SU-DHL-6 (cell line): ENCODE measurements at regions not wholly inside any gene's neighbourhood (a gene's known extent, or its start where the extent isn't known, plus 50 kb on each side); places are given as distances from the start of the nearest gene placed in this dataset.

Source experiments
- H2AFZ ChIP-seq: fragments of 200-600 bp; sonication (generic); 2 replicates; pipeline ENCODE4 v1.6.1; 2014; ENCODE audit warnings: low read depth, mild to moderate bottlenecking, moderate library complexity, mixed read lengths, antibody characterized with exemption, low read length; ENCODE audit not compliant: severe bottlenecking
- H3F3A ChIP-seq: fragments of 200-600 bp; shearing (Covaris generic); 2 replicates; pipeline ENCODE4 v1.6.0; 2016; ENCODE audit warnings: antibody characterized with exemption, mild to moderate bottlenecking; ENCODE audit not compliant: insufficient read depth
- H3K27ac ChIP-seq: fragments of 200-600 bp; sonication (generic); 2 replicates; pipeline ENCODE4 v1.5.1; 2016; ENCODE audit warnings: low read depth, mild to moderate bottlenecking, low read length, moderate library complexity, mixed read lengths
- H3K27me3 ChIP-seq: fragments of 200-600 bp; sonication (generic), shearing (Covaris generic); 2 replicates; pipeline ENCODE4 v1.6.0; 2014; ENCODE audit warnings: mild to moderate bottlenecking, low read length
- H3K36me3 ChIP-seq: fragments of 200-600 bp; sonication (generic); 2 replicates; pipeline ENCODE4 v1.6.1; 2014; ENCODE audit warnings: mild to moderate bottlenecking, low read length, mixed read lengths
- H3K4me2 ChIP-seq: fragments of 300-600, 200-600 bp; shearing (Covaris generic), sonication (generic); 2 replicates; pipeline ENCODE4 v1.6.0; 2014; ENCODE audit warnings: low read length, low read depth, mild to moderate bottlenecking; ENCODE audit not compliant: poor library complexity, severe bottlenecking
- H3K4me3 ChIP-seq: fragments of 200-600 bp; sonication (generic); 2 replicates; pipeline ENCODE4 v1.5.1; 2014; ENCODE audit warnings: antibody characterized with exemption, low read length, mild to moderate bottlenecking, mixed read lengths; ENCODE audit not compliant: insufficient read depth, poor library complexity, severe bottlenecking
- H3K79me2 ChIP-seq: fragments of 200-600 bp; sonication (generic); 2 replicates; pipeline ENCODE4 v1.6.1; 2014; ENCODE audit warnings: mild to moderate bottlenecking, low read length, moderate library complexity; ENCODE audit not compliant: insufficient read depth
- H3K9ac ChIP-seq: fragments of 200-600 bp; sonication (generic); 2 replicates; pipeline ENCODE4 v1.7.0; 2014; ENCODE audit warnings: mild to moderate bottlenecking, low read length
- H3K9me2 ChIP-seq: fragments of 200-600 bp; sonication (generic); replicated peaks from 2 replicates; pipeline ENCODE4 v1.6.1; 2014; ENCODE audit warnings: low read length; ENCODE audit not compliant: insufficient read depth
- H3K9me3 ChIP-seq: fragments of 200-600 bp; sonication (generic); 2 replicates; pipeline ENCODE4 v1.6.1; 2014; ENCODE audit warnings: low read length, mixed read lengths; ENCODE audit not compliant: insufficient read depth
- H4K20me1 ChIP-seq: fragments of 200-600 bp; sonication (generic); 2 replicates; pipeline ENCODE4 v1.6.1; 2014; ENCODE audit warnings: low read depth, mild to moderate bottlenecking, antibody characterized with exemption, low read length, moderate library complexity, mixed read lengths
- CTCF ChIP-seq: fragments of 200-600 bp; sonication (generic); IDR thresholded peaks from one replicate; pipeline ENCODE4 v1.5.1; 2017; ENCODE audit warnings: antibody characterized with exemption, mild to moderate bottlenecking, low read length, moderate library complexity; ENCODE audit not compliant: insufficient read depth, poor library complexity, severe bottlenecking
- EZH2phosphoT487 ChIP-seq: fragments of 200-600 bp; sonication (generic), shearing (Covaris generic); conservative IDR thresholded peaks from 2 replicates; pipeline ENCODE4 v1.6.1; 2018; ENCODE audit warnings: mild to moderate bottlenecking, antibody characterized with exemption, low read length, moderate library complexity, mixed read lengths

DNA sequence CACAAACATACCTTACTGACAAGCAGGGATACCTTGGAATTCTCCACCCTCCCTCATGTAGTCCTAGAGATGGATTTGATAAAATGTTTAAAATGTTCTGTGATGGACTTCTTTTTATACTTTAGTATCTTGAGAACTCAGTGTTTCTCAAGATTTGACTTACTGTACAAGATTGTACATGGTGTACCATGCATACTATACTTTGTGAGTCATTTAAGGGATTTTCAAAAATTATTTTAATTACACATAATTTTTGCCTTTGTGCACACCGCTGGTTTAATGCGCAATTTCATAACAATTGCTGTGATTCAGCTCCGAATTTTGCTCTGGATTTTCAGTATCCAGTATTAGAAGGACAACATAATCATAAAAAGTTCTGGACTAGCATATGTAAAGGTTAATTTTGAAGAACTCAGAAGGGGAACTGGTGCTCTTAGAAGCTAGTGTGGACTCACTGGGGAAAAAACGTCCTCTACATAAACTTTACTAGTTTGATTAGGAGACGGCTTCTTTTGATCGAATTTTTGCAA, 78.6 kb upstream of the ACSL3 start:
- Histone ChIP-seq H3K4me3 (no peak overlapping the region), H3K36me3 (no peaks in the 10 kb centered on the region), H3K27ac (no peak overlapping the region), H3K4me2 (no peak overlapping the region), H3K27me3 (no peaks in the 10 kb centered on the region), H3K9ac (no peak overlapping the region), H4K20me1 (no peaks in the 10 kb centered on the region), H3K9me2 (no peaks in the 10 kb centered on the region), H3K79me2 (no peaks in the 10 kb centered on the region), H2AFZ (no peak overlapping the region), H3F3A (no peaks in the 10 kb centered on the region), H3K9me3 (no peaks in the 10 kb centered on the region)
- no peak for TF ChIP-seq CTCF
- no peak for TF ChIP-seq EZH2phosphoT487

DNA sequence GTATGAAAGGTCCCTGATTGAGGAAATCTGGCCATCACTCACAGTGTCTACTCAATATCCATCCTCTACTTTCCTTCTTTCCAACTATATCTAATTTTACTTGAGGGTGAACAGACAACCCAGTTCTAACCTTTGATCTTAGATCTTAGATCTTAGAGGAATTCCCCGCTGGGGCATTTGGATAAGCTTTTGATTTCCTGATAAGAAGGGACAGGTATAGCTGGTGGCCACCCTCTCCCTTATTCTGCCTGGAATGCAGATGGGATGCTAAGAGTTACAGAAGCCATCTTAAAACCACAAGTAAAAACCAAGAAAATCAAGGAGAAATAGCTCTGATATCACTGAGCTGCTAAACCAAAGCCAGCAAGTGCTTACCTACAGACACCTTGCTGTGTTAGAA, 77.2 kb upstream of the ACSL3 start:
- TF ChIP-seq EZH2phosphoT487: no peak
- no peak for TF ChIP-seq CTCF
- H3K79me2 ChIP-seq: no peaks in the 10 kb centered on the region
- H3K9me3 ChIP-seq: no peaks in the 10 kb centered on the region
- no peaks in the 10 kb centered on the region for H4K20me1 ChIP-seq
- H3K27ac ChIP-seq: no peak overlapping the region
- H2AFZ ChIP-seq: no peak overlapping the region
- no peak overlapping the region for H3K9ac ChIP-seq
- no peaks in the 10 kb centered on the region for H3K36me3 ChIP-seq
- H3K4me3 ChIP-seq: no peak overlapping the region
- H3K27me3 ChIP-seq: no peaks in the 10 kb centered on the region
- H3K9me2 ChIP-seq: no peaks in the 10 kb centered on the region
- no peaks in the 10 kb centered on the region for H3F3A ChIP-seq
- no peak overlapping the region for H3K4me2 ChIP-seq

- Histone ChIP-seq H3K27ac (no peak overlapping the region), H3F3A (no peaks in the 10 kb centered on the region), H3K9me2 (no peaks in the 10 kb centered on the region), H3K27me3 (no peaks in the 10 kb centered on the region), H2AFZ (no peak overlapping the region), H3K79me2 (no peaks in the 10 kb centered on the region), H3K4me2 (no peak overlapping the region), H3K36me3 (no peaks in the 10 kb centered on the region), H4K20me1 (no peaks in the 10 kb centered on the region), H3K4me3 (no peak overlapping the region), H3K9ac (no peak overlapping the region), H3K9me3 (no peaks in the 10 kb centered on the region)
- no peak for TF ChIP-seq CTCF
Observed at GRCh38 chr2:222790932-222791331, 69.9 kb upstream of the ACSL3 start.
